22Rv1 (cell line): ENCODE measurements at regions not wholly inside any gene's neighbourhood (a gene's known extent, or its start where the extent isn't known, plus 50 kb on each side); places are given as distances from the start of the nearest gene placed in this dataset.
A peak's percentile ranks its signal among the peaks of the same experiment; 100 is the strongest.

Experiments used
- H3K27ac ChIP-seq: fragments of 450-650 bp; 2 replicates; pipeline ENCODE4 v1.5.1; 2017
- CTCF ChIP-seq: fragments of 450-650 bp; IDR thresholded peaks from 2 replicates; pipeline ENCODE4 v1.5.1; 2017; ENCODE audit warnings: mild to moderate bottlenecking
- ZFX ChIP-seq: fragments of 450-650 bp; IDR thresholded peaks from 2 replicates; pipeline ENCODE4 v1.6.1; 2017; ENCODE audit warnings: antibody characterized with exemption, borderline replicate concordance

GRCh38 chr3:67821135-67821534, 166.7 kb upstream of the SUCLG2 start:
- TF ChIP-seq CTCF, result no peak
- no peak for TF ChIP-seq ZFX
- no peak overlapping the region for H3K27ac ChIP-seq

- TF ChIP-seq CTCF, result peak; percentile 38
- TF ChIP-seq ZFX, result no peak
Observed at GRCh38 chr3:67819447-67819846, 165.0 kb upstream of the SUCLG2 start.

GRCh38 chr3:67809370-67809935, 155.0 kb upstream of the SUCLG2 start:
- TF ChIP-seq ZFX (no peak), CTCF (no peak)
- no peak overlapping the region for H3K27ac ChIP-seq

More at GRCh38 chr3:67819447-67819846, 165.0 kb upstream of the SUCLG2 start:
- no peak overlapping the region for H3K27ac ChIP-seq

- H3K27ac ChIP-seq, result no peak overlapping the region
- no peak for TF ChIP-seq ZFX
- TF ChIP-seq CTCF, result no peak
Observed at GRCh38 chr3:67808906-67809305, 154.5 kb upstream of the SUCLG2 start.

GRCh38 chr3:67804578-67804977, 150.2 kb upstream of the SUCLG2 start:
- no peak for TF ChIP-seq CTCF
- TF ChIP-seq ZFX, result no peak
- no peak overlapping the region for H3K27ac ChIP-seq

GRCh38 chr3:67804089-67804488, 149.7 kb upstream of the SUCLG2 start:
- TF ChIP-seq CTCF (no peak), ZFX (no peak)
- H3K27ac ChIP-seq, result no peak overlapping the region

GRCh38 chr3:67798412-67798811, 144.0 kb upstream of the SUCLG2 start:
- TF ChIP-seq CTCF, result no peak
- TF ChIP-seq ZFX, result no peak

More at GRCh38 chr3:67798412-67798811, 144.0 kb upstream of the SUCLG2 start:
- H3K27ac ChIP-seq, result no peak overlapping the region
